ENCODE measurements at regions not wholly inside any gene's neighbourhood (a gene's known extent, or its start where the extent isn't known, plus 50 kb on each side); places are given as distances from the start of the nearest gene placed in this dataset.

DNA sequence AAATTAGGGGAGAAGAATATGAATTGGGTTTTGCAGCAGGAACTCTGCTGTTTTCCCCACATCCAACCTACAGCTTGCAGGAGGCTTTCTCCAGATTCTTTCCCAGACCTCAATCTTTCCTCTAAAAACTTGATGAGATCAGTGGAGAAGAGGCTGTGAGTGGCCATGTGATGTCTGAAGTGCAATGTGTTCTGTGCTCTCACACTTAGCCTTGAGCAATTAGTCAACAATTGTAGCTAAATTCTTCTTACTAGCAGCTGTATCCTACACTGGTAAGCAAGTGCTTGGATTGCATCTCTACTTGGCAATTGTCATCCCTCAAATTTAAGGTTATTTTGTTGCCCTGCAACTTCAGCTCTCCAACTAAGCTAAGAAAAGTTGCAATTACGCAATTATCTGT, 807.3 kb upstream of the RGS18 start:
- Histone ChIP-seq H3K4me3 (ENCODE audit: low read depth, low read length) (no peak overlapping the region), H3K27me3 (replicated peaks) (no peaks in the 10 kb centered on the region), H3K27ac (no peak overlapping the region), H3K36me3 (replicated peaks) (no peaks in the 10 kb centered on the region)
- in situ Hi-C loops (cut with HindIII; ENCODE audit: low pct_ligation_motif_present, low sequenced_read_pairs) = no loop called here
- no peak for DNase-seq
- no peak for TF ChIP-seq CTCF (IDR thresholded peaks at IDR 0.05; ENCODE audit: low read depth, low read length, missing control alignments)

GRCh38 chr1:191358724-191359123, 799.5 kb upstream of the RGS18 start:
- H3K4me3 ChIP-seq (ENCODE audit: low read depth, low read length) = no peak overlapping the region
- H3K27ac ChIP-seq = no peak overlapping the region
- in situ Hi-C loops (cut with HindIII; ENCODE audit: low pct_ligation_motif_present, low sequenced_read_pairs) = no loop called here
- no peaks in the 10 kb centered on the region for H3K36me3 ChIP-seq (replicated peaks)
- no peaks in the 10 kb centered on the region for H3K27me3 ChIP-seq (replicated peaks)
- TF ChIP-seq CTCF (IDR thresholded peaks at IDR 0.05; ENCODE audit: low read depth, low read length, missing control alignments) = no peak
- DNase-seq = no peak

GRCh38 chr1:191366686-191367085, 791.6 kb upstream of the RGS18 start:
- DNase-seq = no peak
- no peaks in the 10 kb centered on the region for H3K36me3 ChIP-seq (replicated peaks)
- no peaks in the 10 kb centered on the region for H3K27me3 ChIP-seq (replicated peaks)
- H3K4me3 ChIP-seq (ENCODE audit: low read depth, low read length) = no peak overlapping the region
- TF ChIP-seq CTCF (IDR thresholded peaks at IDR 0.05; ENCODE audit: low read depth, low read length, missing control alignments) = no peak
- in situ Hi-C loops (cut with HindIII; ENCODE audit: low pct_ligation_motif_present, low sequenced_read_pairs) = no loop called here
- H3K27ac ChIP-seq = no peak overlapping the region

GRCh38 chr1:191368891-191369654, 789.2 kb upstream of the RGS18 start:
- H3K4me3 ChIP-seq (ENCODE audit: low read depth, low read length) = no peak overlapping the region
- no peaks in the 10 kb centered on the region for H3K36me3 ChIP-seq (replicated peaks)
- no peaks in the 10 kb centered on the region for H3K27me3 ChIP-seq (replicated peaks)
- no peak for DNase-seq
- TF ChIP-seq CTCF (IDR thresholded peaks at IDR 0.05; ENCODE audit: low read depth, low read length, missing control alignments) = no peak
- H3K27ac ChIP-seq = no peak overlapping the region
- in situ Hi-C loops (cut with HindIII; ENCODE audit: low pct_ligation_motif_present, low sequenced_read_pairs) = no loop called here

DNA sequence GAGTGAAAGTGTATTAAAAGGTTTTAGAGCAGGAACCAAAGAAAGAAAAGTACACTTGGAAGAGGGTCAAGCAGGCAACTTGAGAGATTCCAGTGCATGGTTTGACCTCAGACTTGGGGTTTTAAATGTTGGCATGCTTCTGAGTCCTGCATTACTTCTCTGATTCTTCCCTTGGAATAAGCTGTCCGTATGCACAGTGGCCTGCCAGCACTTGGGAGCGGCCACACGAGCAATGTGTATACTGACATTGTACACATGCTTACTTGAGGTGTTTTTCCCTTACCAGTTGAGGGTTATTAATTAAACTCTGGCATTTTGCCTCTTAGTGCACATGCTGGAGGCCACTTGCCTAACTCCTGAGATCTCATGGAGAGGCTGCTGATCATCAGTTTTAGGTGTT, 786.6 kb upstream of the RGS18 start:
- Histone ChIP-seq H3K27me3 (replicated peaks) (no peaks in the 10 kb centered on the region), H3K27ac (no peak overlapping the region), H3K4me3 (ENCODE audit: low read depth, low read length) (no peak overlapping the region), H3K36me3 (replicated peaks) (no peaks in the 10 kb centered on the region)
- no peak for DNase-seq
- in situ Hi-C loops (cut with HindIII; ENCODE audit: low pct_ligation_motif_present, low sequenced_read_pairs) = no loop called here
- TF ChIP-seq CTCF (IDR thresholded peaks at IDR 0.05; ENCODE audit: low read depth, low read length, missing control alignments) = no peak

DNA sequence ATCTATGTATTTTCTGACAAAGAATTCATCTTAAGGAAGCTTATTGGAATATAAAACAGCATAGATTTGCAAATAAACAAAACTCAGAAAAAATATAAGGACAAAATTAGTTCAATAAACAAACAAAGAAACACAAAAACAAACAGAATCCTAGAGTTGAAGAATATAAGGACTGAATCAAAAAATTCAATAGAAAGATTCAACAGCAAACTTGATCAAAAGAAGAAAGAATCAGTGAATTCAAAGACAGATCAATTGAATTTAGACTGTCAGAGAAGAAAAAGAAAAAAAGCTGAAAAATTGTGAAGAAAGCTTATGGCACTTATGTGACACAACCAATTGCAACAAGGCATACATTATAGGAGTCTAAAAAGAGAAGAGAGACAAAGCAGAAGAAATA, 770.0 kb upstream of the RGS18 start:
- Histone ChIP-seq H3K4me3 (ENCODE audit: low read depth, low read length) (no peak overlapping the region), H3K36me3 (replicated peaks) (no peaks in the 10 kb centered on the region), H3K27me3 (replicated peaks) (no peaks in the 10 kb centered on the region), H3K27ac (no peak overlapping the region)
- TF ChIP-seq CTCF (IDR thresholded peaks at IDR 0.05; ENCODE audit: low read depth, low read length, missing control alignments) = no peak
- in situ Hi-C loops (cut with HindIII; ENCODE audit: low pct_ligation_motif_present, low sequenced_read_pairs) = no loop called here
- no peak for DNase-seq
